ENCODE measurements at regions not wholly inside any gene's neighbourhood (a gene's known extent, or its start where the extent isn't known, plus 50 kb on each side); places are given as distances from the start of the nearest gene placed in this dataset.

DNA sequence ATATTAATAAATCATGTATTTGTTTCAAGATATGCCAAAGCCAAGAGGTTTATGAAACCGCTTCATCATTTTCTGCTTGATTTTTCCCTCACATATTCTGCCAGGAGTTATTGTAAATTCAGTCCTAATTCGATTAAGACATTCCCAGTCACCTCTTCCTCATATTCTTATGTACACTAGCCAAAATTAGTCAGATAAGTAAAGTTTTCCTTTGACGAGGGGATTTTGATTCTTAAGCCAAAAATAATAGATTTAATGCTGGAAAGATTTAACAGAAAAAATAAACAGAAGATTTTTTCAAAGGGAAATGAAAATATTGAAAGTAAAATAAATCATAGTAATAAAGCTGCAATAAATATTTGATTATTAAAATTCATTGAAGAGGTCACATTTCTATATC lies 51.0 kb upstream of the VEGFC start:
- DNase-seq, result no peak

DNA sequence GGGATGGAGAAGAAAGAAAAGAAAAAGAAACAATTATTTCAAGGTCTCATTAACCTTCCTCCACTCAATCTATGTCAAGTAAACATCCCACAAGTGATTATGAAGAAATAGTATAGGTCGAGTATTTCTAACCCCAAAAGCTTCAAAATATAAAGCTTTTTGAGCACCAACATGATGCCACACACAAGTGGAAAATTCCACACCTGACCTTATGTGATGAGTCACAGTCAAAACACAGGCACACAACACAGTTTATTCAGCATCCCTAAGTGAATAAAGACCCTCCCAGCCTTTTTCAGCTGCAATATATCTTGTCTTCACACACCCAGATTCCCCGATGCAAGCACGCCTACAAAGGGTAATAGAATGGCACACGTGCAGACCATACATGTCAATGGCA lies 51.7 kb upstream of the VEGFC start:
- no peak for DNase-seq

GRCh38 chr4:176845636-176846035 lies 52.9 kb upstream of the VEGFC start:
- DNase-seq, result no peak

- no peak for DNase-seq
Observed at GRCh38 chr4:176849076-176849475, 56.4 kb upstream of the VEGFC start.

GRCh38 chr4:176850436-176850835 lies 57.7 kb upstream of the VEGFC start:
- no peak for DNase-seq

GRCh38 chr4:176856421-176856820 lies 63.7 kb upstream of the VEGFC start:
- DNase-seq, result no peak

- DNase-seq, result no peak
Observed at GRCh38 chr4:176858839-176859238, 66.1 kb upstream of the VEGFC start.

- DNase-seq, result no peak
Observed at GRCh38 chr4:176864238-176864637, 71.5 kb upstream of the VEGFC start.

DNA sequence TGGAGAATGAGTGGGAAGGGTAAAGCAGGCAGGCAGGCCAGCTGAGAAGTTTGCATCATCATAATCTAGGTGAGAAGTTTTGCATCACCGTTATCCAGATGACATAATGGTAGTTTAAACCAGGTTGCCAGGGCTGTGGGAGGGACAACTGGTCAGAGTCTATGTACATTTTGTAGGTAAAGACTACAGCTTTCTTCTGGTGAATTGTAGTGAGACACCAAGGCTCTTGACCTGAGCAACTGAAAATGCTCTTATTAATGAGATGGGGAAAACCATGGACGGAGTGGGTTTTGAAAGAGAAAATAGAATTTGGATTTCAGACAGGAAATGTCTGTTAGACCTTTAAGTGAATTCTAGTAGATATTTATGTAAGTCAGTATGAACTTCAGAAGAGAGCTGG lies 76.0 kb upstream of the VEGFC start:
- no peak for DNase-seq

GRCh38 chr4:176872461-176872860 lies 79.7 kb upstream of the VEGFC start:
- DNase-seq, result no peak

GRCh38 chr4:176874721-176875445 lies 82.2 kb upstream of the VEGFC start:
- no peak for DNase-seq

DNA sequence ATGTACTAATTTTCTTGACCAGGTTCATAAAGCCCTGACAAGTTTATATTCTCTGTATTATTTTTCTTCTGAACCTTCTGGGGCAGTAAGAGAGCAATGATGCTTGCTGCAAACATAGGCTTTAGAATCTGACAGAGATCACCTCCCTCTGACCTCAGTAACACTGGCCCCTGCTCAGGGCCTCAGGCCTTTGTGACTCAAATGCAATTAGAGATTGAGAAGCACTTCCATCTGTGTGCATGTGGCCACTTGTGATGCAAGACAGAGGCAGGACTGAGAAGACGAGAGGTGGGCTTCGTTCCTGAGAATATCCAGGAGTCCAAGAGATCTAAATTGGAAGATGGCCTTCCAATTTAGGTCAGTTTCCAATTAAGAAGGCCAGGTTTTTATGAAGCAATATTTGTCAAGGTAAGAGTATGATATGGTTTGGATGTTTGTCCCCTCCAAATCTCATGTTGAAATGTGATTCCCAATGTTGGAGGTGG lies 82.8 kb upstream of the VEGFC start:
- DNase-seq, result no peak

GRCh38 chr4:176879380-176880116 lies 86.8 kb upstream of the VEGFC start:
- no peak for DNase-seq

GRCh38 chr4:176882206-176882605 lies 89.5 kb upstream of the VEGFC start:
- no peak for DNase-seq

GRCh38 chr4:176883108-176883550 lies 90.4 kb upstream of the VEGFC start:
- DNase-seq, result no peak

- no peak for DNase-seq
Observed at GRCh38 chr4:176883681-176884418, 91.1 kb upstream of the VEGFC start.

- DNase-seq, result no peak
Observed at GRCh38 chr4:176885224-176885623, 92.5 kb upstream of the VEGFC start.

- no peak for DNase-seq
Observed at GRCh38 chr4:176886135-176886534, 93.4 kb upstream of the VEGFC start.

- no peak for DNase-seq
Observed at GRCh38 chr4:176889776-176890175, 97.1 kb upstream of the VEGFC start.

DNA sequence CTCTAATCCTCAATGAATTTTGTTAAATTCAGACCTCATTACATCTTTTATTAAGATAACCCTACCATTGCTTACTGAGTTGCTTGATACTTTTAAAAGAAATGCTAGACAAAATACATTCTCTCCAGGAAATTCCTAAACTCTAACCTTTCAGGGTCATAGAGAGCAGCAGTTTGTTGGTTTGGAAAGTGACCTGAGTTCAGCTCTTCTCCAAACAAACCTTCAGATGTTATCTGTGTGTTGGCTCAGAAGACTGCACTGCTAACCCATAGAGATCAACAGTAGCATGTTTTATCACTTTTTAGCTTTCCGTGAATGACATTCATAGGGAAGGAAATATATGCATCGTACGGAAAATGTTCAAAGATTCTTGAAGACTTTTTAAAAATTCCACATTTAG lies 101.8 kb upstream of the VEGFC start:
- DNase-seq, result no peak

DNA sequence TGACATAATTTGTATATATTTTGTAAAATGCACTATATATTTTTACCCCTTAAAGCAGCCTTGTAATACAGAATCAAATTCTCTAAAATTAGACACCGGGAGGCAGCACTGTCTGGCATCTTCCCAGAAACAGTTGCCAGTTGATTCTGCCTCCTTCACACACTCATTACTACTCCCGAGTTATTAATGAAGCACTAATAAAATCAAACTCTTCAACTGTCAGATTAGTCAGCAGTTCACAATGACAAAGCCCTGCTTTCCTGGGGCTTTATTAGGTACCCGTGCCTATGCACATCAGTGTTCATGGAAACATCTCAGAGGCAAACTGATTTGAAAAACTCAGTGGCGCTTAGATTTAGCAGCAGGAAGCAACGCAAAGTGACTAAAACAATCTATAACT lies 103.5 kb upstream of the VEGFC start:
- no peak for DNase-seq

- no peak for DNase-seq
Observed at GRCh38 chr4:176897226-176897625, 104.5 kb upstream of the VEGFC start.

GRCh38 chr4:176898791-176899190 lies 106.1 kb upstream of the VEGFC start:
- DNase-seq, result no peak
